WERI-Rb-1 (cell line): ENCODE measurements at regions not wholly inside any gene's neighbourhood (a gene's known extent, or its start where the extent isn't known, plus 50 kb on each side); places are given as distances from the start of the nearest gene placed in this dataset.

Experiments used
- DNase-seq: peaks from one replicate; pipeline ENCODE4 v3.0.0-alpha.2; 2020
- H3K27ac ChIP-seq: fragments of 250-450 bp; sonication (Bioruptor Pico); 2 replicates; pipeline ENCODE4 v1.5.1; 2020; ENCODE audit warnings: mild to moderate bottlenecking, moderate library complexity
- H3K27me3 ChIP-seq: fragments of 250-450 bp; sonication (Bioruptor Pico); 2 replicates; pipeline ENCODE4 v1.5.1; 2021; ENCODE audit warnings: mild to moderate bottlenecking, low read depth, moderate library complexity; ENCODE audit not compliant: insufficient read depth, severe bottlenecking
- H3K36me3 ChIP-seq: fragments of 250-450 bp; sonication (Bioruptor Pico); 2 replicates; pipeline ENCODE4 v1.5.1; 2020; ENCODE audit warnings: mild to moderate bottlenecking, moderate library complexity
- H3K4me3 ChIP-seq: 2 replicates; pipeline ENCODE4 v1.5.1; 2011; ENCODE audit warnings: low read depth, mild to moderate bottlenecking, control low read depth, low read length
- H3K9me3 ChIP-seq: fragments of 250-450 bp; sonication (Bioruptor Pico); 2 replicates; pipeline ENCODE4 v1.5.1; 2021; ENCODE audit warnings: mild to moderate bottlenecking, moderate library complexity; ENCODE audit not compliant: severe bottlenecking
- TF ChIP-seq, protein P1 (sequence below): IDR thresholded peaks from 2 replicates; pipeline ENCODE4 v1.5.1; 2011; ENCODE audit warnings: low read depth, mild to moderate bottlenecking, control low read depth, inconsistent platforms, low read length

- TF ChIP-seq, protein P1, sequence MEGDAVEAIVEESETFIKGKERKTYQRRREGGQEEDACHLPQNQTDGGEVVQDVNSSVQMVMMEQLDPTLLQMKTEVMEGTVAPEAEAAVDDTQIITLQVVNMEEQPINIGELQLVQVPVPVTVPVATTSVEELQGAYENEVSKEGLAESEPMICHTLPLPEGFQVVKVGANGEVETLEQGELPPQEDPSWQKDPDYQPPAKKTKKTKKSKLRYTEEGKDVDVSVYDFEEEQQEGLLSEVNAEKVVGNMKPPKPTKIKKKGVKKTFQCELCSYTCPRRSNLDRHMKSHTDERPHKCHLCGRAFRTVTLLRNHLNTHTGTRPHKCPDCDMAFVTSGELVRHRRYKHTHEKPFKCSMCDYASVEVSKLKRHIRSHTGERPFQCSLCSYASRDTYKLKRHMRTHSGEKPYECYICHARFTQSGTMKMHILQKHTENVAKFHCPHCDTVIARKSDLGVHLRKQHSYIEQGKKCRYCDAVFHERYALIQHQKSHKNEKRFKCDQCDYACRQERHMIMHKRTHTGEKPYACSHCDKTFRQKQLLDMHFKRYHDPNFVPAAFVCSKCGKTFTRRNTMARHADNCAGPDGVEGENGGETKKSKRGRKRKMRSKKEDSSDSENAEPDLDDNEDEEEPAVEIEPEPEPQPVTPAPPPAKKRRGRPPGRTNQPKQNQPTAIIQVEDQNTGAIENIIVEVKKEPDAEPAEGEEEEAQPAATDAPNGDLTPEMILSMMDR = no peak
- H3K4me3 ChIP-seq = no peak overlapping the region
- DNase-seq = no peak
Measured at GRCh38 chr14:95034788-95035187, 122.5 kb downstream of the DICER1 start.

DNA sequence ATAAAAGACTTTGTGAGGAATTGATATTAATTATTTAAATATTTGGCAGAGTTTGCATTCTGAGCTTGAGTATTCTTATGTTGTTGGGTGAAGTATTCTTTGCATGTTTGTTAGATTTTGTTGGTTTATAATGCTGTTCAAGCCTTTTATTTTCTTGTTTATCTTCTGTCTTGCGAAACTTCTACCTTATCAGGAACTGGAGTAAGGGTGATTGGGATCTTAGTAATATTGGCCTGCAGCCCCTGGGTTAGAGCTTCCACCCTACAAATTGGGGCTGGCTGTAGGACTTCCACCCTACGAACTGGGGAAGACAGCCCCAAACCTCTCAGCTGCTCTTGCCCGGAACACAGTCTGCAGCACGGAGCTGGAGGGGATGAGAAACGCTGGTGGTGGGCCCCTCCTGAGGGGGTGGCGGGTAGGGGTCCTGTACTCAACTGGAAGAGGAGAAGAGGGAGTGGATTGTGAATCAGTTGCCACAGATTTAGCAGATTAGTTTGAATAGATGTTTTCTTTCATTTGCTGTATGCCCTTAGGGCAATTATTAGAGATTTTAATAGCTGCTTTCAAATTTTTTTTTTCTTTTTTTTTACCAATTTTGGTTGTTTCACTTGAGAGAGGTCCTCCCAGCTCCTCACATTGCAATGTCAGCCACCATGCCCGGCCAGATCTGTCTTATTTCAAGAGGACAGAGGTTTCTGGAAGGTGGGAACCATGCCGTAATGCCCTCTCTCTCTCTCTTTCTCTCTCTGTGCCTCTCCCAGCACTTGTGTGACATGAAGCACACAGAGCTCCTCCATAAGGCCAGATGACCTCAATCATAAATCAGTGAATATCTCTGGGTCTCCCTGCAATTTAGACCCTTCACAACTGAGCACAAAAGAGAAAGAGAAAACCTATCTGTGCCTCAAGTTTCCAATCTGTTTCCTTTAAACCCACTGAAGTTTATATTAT lies 123.4 kb downstream of the DICER1 start:
- TF ChIP-seq, protein P1 = no peak

More at GRCh38 chr14:95034788-95035187, 122.5 kb downstream of the DICER1 start:
- H3K9me3 ChIP-seq = peaks cover 2% of the 10 kb centered on the region
- H3K27me3 ChIP-seq = no peaks in the 10 kb centered on the region
- H3K36me3 ChIP-seq = no peaks in the 10 kb centered on the region
- no peak overlapping the region for H3K27ac ChIP-seq

DNA sequence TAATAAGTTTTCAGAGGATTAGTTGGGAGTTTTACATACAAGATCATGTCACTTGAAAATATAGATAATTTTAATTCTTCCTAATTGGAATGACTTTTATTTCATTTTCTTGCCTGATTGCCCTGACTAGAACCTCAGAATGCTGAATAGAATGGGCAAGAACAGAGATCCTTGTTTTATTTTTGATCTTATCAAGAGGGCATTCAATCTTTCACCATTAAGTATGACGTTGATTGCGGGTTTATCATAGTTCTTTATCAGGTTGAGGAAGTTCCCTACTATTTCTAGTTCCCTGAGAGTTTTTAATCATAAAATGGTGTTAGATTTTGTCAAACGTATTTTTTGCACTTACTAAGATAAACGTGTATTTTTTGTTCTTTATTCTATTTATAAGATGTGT lies 124.3 kb downstream of the DICER1 start:
- Histone ChIP-seq H3K4me3 (no peak overlapping the region), H3K27me3 (no peaks in the 10 kb centered on the region), H3K36me3 (no peaks in the 10 kb centered on the region), H3K27ac (no peak overlapping the region), H3K9me3 (peaks cover 6% of the 10 kb centered on the region)
- no peak for DNase-seq
- TF ChIP-seq, protein P1 = no peak

More for the DNA sequence above, 123.4 kb downstream of the DICER1 start:
- H3K9me3 ChIP-seq = peaks cover 6% of the 10 kb centered on the region
- no peak overlapping the region for H3K4me3 ChIP-seq
- no peaks in the 10 kb centered on the region for H3K27me3 ChIP-seq
- DNase-seq = no peak
- no peaks in the 10 kb centered on the region for H3K36me3 ChIP-seq
- H3K27ac ChIP-seq = no peak overlapping the region; the same call in 1 of the 2 replicates

- TF ChIP-seq, protein P1 = peak; percentile 53
- Histone ChIP-seq H3K4me3 (no peak overlapping the region), H3K36me3 (no peaks in the 10 kb centered on the region), H3K27ac (no peak overlapping the region), H3K27me3 (no peaks in the 10 kb centered on the region), H3K9me3 (peaks cover 6% of the 10 kb centered on the region)
- peak; percentile 25 for DNase-seq
Measured at GRCh38 chr14:95026851-95027463, 130.4 kb downstream of the DICER1 start.

GRCh38 chr14:95025941-95026340 lies 131.4 kb downstream of the DICER1 start:
- Histone ChIP-seq H3K36me3 (no peaks in the 10 kb centered on the region), H3K4me3 (no peak overlapping the region), H3K27me3 (no peaks in the 10 kb centered on the region), H3K9me3 (peaks cover 6% of the 10 kb centered on the region), H3K27ac (no peak overlapping the region)
- no peak for DNase-seq
- TF ChIP-seq, protein P1 = no peak
